GM12878 (cell line): ENCODE measurements at regions not wholly inside any gene's neighbourhood (a gene's known extent, or its start where the extent isn't known, plus 50 kb on each side); places are given as distances from the start of the nearest gene placed in this dataset.

Source experiments
- ASH2L ChIP-seq: fragments of 300-600, 200-600 bp; sonication (generic); IDR thresholded peaks from 2 replicates; pipeline ENCODE4 v1.6.1; 2017; ENCODE audit warnings: low read depth, mild to moderate bottlenecking, borderline replicate concordance
- BACH1 ChIP-seq: fragments of 450-650 bp; IDR thresholded peaks from 2 replicates; pipeline ENCODE4 v1.6.1; 2017; ENCODE audit warnings: mild to moderate bottlenecking, borderline replicate concordance
- EZH2 ChIP-seq: IDR thresholded peaks from 2 replicates; pipeline ENCODE4 v1.6.1; 2012; ENCODE audit warnings: low read depth, mild to moderate bottlenecking, control low read depth, inconsistent platforms, low read length, borderline replicate concordance; ENCODE audit not compliant: control insufficient read depth
- MEF2A ChIP-seq: IDR thresholded peaks from 2 replicates; pipeline ENCODE4 v1.6.1; 2011; ENCODE audit warnings: low read depth, mild to moderate bottlenecking, low read length, moderate library complexity; ENCODE audit not compliant: insufficient read depth
- MYC ChIP-seq: IDR thresholded peaks from 2 replicates; pipeline ENCODE4 v1.6.1; 2011; ENCODE audit warnings: mild to moderate bottlenecking, low read length, moderate library complexity, inconsistent platforms; ENCODE audit not compliant: insufficient read depth, insufficient replicate concordance, insufficient read length, severe bottlenecking
- POLR2A ChIP-seq: IDR thresholded peaks from 2 replicates; pipeline ENCODE4 v1.6.1; 2011; ENCODE audit warnings: low read depth, mild to moderate bottlenecking, low read length
- POLR2AphosphoS5 ChIP-seq: IDR thresholded peaks from 2 replicates; pipeline ENCODE4 v1.6.1; 2011; ENCODE audit warnings: mild to moderate bottlenecking, low read length, inconsistent platforms
- SREBF2 ChIP-seq: IDR thresholded peaks from 2 replicates; pipeline ENCODE4 v1.6.1; 2012; ENCODE audit warnings: mild to moderate bottlenecking, low read length
- TARDBP ChIP-seq: IDR thresholded peaks from 2 replicates; pipeline ENCODE4 v1.6.1; 2016; ENCODE audit warnings: borderline replicate concordance
- TCF7 ChIP-seq: IDR thresholded peaks from 2 replicates; pipeline ENCODE4 v1.6.1; 2014; ENCODE audit warnings: antibody characterized with exemption, borderline replicate concordance
- TF ChIP-seq, protein P1 (sequence below), 3 experiments: IDR thresholded peaks in 2 of 3; conservative IDR thresholded peaks in 1 of 3; 2 replicates each; pipeline ENCODE4 v1.5.1; 2011; ENCODE audit warnings: low read depth in 3 of 3, low read length in 3 of 3, mild to moderate bottlenecking in 3 of 3, control low read depth in 2 of 3, moderate library complexity in 2 of 3, inconsistent platforms in 1 of 3, mixed read lengths in 1 of 3; ENCODE audit not compliant: control insufficient read depth in 2 of 3, insufficient read depth in 1 of 3; ENCODE audit errors: extremely low read depth in 1 of 3

DNA sequence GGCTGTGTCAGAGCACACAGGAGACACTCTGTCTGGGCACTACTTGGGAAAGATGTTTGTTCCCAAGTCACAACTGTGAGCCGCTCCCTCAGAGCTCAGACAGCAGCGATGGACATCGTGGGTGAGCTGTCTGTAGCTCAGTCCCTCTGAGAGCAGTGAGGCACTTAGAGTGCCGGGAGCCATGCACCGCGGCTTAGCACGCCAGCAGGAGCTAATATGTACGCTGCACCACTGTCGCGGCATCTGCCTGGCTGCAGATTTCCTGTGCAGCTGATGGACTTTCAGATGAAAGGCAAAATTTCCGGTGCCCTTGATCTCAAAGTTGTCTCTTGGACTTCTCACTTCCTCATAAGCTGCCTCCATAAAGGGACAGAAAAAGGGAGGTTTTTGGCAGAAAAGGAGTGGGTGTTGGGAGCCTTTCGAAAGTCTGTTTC is 92.8 kb upstream of the ZNF469 start:
- TF ChIP-seq SREBF2 (no peak), MYC (no peak), ASH2L (no peak), EZH2 (no peak), POLR2AphosphoS5 (no peak), MEF2A (no peak), TARDBP (no peak), BACH1 (no peak), POLR2A (no peak), TCF7 (no peak)
- TF ChIP-seq, protein P1, sequence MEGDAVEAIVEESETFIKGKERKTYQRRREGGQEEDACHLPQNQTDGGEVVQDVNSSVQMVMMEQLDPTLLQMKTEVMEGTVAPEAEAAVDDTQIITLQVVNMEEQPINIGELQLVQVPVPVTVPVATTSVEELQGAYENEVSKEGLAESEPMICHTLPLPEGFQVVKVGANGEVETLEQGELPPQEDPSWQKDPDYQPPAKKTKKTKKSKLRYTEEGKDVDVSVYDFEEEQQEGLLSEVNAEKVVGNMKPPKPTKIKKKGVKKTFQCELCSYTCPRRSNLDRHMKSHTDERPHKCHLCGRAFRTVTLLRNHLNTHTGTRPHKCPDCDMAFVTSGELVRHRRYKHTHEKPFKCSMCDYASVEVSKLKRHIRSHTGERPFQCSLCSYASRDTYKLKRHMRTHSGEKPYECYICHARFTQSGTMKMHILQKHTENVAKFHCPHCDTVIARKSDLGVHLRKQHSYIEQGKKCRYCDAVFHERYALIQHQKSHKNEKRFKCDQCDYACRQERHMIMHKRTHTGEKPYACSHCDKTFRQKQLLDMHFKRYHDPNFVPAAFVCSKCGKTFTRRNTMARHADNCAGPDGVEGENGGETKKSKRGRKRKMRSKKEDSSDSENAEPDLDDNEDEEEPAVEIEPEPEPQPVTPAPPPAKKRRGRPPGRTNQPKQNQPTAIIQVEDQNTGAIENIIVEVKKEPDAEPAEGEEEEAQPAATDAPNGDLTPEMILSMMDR (IDR thresholded peaks at IDR 0.05 in 2 of 3, conservative IDR thresholded peaks at IDR 0.05 in 1 of 3; ENCODE audit: control insufficient read depth in 2 of 3, extremely low read depth in 1 of 3, insufficient read depth in 1 of 3, low read depth in 3 of 3, low read length in 3 of 3): no peak
